ENCODE measurements at regions not wholly inside any gene's neighbourhood (a gene's known extent, or its start where the extent isn't known, plus 50 kb on each side); places are given as distances from the start of the nearest gene placed in this dataset.

DNA sequence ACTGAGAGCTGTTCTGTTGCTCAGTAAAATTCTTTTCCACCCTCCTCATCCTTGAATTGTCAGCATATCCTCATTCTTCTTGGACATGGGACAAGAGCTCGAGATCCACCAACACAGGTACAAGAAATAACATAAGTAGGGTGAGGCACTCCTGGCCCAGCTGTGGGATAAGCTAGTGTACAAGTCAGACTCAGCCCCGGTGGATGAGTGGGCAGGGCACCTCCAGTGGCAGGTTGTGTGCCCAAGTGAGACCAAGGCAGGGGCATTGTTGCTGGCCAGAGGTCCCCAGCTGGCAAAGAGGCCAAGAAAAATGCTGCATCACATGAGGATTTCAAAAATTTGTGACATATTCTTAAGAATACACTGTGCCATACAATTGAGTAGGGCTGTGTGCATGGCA is 402.0 kb upstream of the ZWINT start:
- DNase-seq, result no peak

GRCh38 chr10:56745490-56745889 is 384.4 kb upstream of the ZWINT start:
- DNase-seq, result no peak

GRCh38 chr10:56728349-56728748 is 367.3 kb upstream of the ZWINT start:
- no peak for DNase-seq

DNA sequence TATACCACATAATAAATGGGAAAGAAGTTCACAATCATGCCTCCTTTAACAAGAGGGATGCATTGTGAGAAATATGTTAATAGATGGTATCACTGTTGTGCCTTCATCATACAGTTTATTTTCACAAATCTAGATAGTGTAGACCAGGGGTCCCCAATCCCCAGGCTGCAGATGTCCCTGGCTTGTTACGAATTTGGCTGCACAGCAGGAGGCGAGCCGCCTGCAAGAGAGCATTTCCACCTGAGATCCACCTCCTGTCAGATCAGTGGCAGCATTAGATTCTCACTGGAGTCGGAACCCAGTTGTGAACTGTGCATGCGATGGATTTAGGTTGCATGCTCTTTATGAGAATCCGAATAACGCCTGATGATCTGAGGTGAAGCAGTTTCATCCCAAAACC is 361.9 kb upstream of the ZWINT start:
- no peak for DNase-seq

GRCh38 chr10:56715262-56715661 is 354.2 kb upstream of the ZWINT start:
- no peak for DNase-seq

DNA sequence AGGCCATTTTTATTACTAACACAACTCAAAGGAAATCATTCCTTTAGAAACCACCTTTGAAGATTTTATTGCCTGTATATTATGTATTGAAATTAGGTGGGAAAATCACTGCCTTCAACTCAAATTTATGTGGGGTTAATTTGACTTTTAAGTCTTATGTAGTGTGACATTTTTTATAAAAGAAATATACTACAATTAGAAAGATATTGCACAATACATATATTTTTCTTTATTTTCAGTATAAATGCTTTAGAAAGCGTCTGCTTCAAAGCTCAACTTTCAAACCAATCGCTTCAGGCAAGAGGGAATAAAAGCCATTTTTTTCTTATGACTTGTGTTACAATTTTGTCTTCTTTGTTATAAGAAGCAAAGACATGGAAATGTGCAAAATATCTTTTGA is 337.4 kb upstream of the ZWINT start:
- no peak for DNase-seq

- DNase-seq, result no peak
These were observed 318.5 kb upstream of the ZWINT start for GRCh38 chr10:56679578-56679977.

DNA sequence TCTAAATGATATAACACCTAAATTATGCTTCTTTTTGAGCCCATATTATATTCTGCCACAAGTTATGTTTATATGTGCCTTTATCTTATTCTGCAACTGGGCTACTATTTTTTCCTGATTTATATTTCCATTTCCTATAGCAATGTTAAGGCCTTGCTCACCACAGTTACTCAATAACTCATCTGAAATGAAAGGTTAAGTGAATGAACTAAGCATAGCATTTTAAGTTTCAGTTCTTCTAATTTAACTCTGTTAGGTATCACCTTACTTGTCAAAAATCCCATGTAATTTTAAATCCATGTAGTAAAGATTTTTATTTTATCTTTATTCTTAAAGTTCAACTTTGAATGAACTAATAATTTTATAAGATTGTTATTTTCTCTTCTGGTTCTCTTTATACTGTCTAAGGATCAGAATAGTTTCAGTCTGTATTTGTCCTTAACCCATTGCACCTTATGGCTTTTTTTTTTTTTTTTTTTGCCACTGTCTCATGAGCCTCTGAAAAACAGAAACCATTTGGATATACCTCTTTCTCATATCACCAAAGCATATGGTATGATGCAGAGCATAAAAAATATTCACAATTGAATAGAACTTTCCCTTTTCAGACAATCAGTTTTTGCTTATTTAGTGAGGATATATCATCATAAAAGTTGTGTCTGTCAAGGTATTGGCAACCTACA is 301.8 kb upstream of the ZWINT start:
- no peak for DNase-seq

GRCh38 chr10:56653289-56653688 is 292.2 kb upstream of the ZWINT start:
- no peak for DNase-seq

DNA sequence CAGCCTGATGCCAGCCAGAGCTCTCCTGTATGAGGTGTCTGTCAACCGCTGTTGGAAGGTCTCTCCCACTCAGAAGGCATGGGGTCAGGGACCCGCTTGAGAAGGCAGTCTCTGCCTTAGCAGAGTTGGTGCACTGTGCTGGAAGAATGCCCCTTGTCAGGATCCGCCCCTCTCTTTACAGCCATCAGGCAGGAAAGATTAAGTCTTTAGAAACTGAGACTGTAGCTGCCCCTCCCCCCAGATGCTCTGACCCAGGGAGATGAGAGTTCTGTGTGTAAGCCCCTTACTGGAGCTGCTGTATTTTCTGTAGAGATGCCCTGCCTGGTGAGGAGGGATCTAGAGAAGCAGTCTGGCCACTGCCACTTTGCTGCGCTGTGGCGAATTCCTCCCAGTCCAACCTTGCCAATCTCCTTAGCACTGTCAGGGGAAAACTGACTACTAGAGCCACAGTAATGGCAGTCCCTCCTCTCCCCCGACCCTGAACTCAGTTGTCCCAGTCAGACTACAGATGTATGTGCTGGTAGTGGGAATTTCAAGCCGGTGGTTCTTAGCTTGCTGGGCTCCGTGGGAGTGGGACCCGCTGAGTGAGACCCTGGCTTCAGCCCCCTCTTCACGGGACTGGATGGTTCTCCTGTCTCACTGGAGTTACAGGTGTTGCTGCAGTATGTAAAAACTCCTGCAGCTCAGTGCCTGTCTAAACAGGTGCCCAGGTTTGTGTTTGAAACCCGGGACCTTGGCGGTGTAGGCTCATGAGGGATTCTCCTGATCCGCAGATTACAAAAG is 285.5 kb upstream of the ZWINT start:
- no peak for DNase-seq

DNA sequence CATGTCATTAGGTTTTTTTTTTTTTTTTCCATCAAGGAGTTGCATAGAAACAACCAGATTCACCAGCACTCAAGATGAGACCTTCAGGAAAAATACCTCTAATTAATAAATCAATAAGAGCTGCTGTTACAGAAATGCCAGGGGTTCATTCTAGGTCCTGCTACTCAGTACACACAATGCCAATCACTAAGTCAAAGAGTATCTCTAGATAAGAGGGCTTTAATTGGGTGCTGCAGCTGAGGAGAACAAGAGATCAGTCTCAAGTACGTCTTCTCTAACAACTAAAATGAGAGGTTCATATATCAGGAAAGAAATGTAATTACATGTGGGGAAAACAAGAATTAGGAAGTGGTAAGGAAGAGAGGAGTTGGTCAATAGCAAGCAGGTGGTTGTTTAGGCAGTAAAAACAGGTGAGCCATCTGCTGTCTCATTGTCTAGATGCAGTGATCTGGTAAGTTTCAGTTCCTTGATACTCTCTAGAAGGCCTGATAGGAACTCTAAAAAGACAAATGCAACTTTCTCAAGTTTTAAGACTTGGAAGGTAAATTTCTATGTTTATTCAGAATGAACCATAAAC is 272.9 kb upstream of the ZWINT start:
- DNase-seq, result no peak

- DNase-seq, result no peak
These were observed 271.5 kb upstream of the ZWINT start for GRCh38 chr10:56632537-56632936.

GRCh38 chr10:56624082-56624481 is 263.0 kb upstream of the ZWINT start:
- no peak for DNase-seq

DNA sequence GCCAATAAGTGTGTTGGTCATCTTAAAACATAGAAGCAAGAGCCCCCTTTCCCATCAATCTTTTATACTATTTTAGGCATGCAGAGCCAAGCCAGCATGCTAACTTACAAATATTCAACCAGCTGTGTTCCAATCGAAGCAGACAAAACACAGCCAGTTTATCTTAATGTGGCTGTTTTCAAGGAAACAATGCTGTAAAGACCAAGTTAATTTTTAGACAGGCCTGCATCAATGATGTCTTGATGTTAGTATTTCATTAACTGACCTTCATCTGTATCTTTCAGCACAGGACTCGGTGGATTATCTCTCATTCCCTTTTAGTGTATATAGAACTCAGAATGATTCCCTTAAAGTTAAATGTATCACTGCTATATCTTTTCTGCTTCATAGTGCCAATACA is 262.0 kb upstream of the ZWINT start:
- no peak for DNase-seq

DNA sequence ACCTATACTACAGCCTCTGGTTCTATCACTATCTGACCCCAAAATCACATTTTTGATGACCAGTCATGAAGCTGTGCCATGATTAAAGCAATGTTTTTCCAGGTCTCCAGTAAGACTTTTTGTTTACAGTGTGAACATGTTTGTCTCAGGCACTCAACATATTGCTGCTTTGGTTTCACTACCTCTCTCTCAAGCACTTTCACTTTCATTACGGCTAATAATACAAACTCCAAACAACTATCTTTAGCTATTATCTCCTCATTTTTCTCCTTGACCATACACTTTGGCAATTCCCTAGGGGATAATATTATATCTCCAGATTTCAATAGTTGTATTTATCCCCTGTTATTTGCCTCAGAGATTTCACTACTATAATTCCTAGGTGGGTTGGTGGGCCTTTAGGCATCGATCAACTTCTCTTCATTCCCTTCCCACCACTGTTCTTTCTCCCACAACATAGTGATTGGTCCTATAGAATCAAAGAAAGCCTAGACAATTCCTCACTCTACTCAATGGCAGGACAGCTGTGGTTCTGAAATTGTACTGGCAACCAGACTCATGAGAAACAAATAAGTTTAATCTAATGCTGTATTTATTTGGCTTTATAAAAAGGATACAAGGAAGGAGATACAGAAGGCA is 261.4 kb upstream of the ZWINT start:
- no peak for DNase-seq

DNA sequence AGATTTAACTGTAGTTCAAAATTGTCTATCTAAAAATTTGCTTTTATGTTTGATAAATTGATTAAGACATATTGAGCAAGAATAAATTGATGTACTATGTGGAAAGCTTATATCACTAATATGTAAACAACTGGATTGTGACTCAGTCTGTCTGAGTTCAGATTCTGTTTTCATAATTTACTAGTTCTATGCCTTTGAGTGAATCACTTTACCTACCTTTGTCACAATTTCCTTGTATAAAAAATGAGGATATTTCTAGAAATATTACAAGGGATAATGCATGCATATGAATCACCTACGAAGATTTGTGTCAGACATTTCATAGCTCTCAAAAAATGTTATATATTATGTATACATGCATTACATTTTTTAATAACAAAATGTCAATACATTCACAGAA is 245.1 kb upstream of the ZWINT start:
- no peak for DNase-seq

- DNase-seq, result no peak
These were observed 244.0 kb upstream of the ZWINT start for GRCh38 chr10:56605051-56605450.

DNA sequence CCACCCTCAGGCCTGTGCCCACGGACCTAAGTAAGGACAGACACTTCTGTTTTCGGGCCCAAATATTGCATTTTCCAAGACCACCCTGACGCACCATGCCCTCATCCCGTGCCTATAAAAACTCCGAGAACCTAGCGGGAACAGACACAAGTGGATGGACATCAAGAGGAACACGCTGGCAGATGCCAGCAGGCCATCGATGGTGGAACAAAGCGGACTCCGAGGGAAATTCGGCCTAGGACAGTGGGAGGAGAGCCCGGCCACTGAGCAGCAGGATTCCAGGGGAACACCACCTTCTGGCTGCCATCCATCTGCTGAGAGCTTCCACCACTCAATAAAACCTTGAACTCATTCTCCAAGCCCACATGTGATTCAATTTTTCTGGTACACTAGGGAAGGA is 243.6 kb upstream of the ZWINT start:
- no peak for DNase-seq

GRCh38 chr10:56599201-56599600 is 238.1 kb upstream of the ZWINT start:
- no peak for DNase-seq

DNA sequence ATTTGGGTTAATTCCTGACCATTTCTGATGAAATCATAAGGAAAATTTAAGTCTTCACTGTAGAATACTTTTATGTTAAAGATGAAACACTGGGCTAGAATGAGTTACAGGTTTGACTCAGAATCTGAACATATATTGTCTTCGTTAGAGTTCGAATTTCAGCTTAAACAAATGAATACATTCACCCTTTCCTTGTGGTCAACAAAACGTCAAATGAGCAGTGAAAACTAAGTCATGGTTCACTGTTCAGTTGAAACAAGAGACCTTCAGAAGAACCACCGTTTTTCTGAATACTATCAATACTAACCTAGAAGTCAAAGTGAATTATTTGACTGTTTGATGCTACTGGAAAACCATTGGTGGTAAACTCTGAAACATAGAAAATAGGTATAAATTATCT is 235.2 kb upstream of the ZWINT start:
- no peak for DNase-seq

DNA sequence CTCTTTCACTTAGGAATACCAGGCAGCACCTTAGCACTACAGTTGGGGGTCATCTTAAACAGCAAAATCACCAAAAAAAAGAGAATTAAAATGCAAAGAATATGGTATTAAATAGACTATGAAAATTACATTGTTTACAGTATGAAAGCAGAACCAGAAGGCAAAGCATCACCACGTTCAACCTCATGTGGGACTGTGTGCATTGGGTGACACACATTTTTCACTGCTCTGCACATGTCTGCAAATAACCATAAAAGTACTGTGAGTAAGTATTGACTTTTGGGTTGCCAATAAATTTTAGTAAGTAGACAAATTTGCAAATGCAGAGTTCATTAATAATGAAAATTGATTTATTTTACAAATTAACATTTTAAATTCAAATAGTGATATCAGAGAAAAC is 232.1 kb upstream of the ZWINT start:
- no peak for DNase-seq

DNA sequence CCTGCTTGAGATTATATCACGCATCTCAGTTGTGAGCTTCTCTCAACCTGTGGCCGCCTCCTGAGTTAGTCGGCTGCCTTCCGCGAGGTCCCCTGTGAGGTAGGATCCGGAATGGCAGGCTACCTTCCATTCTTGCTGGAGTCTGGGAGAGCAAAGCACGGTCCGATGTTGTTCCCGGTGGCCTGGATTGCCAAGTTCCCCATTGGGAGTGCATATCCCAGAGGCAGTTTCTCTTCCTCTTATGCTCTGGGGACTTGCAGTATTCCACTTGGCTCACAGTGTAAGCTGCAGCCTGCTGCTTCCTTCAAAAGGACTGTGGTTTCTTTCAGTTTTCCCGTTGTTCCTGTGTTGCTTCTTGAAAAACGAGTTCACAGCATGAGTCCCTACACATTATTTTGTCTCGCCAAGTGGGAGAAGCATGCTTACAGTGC is 225.4 kb upstream of the ZWINT start:
- no peak for DNase-seq

DNA sequence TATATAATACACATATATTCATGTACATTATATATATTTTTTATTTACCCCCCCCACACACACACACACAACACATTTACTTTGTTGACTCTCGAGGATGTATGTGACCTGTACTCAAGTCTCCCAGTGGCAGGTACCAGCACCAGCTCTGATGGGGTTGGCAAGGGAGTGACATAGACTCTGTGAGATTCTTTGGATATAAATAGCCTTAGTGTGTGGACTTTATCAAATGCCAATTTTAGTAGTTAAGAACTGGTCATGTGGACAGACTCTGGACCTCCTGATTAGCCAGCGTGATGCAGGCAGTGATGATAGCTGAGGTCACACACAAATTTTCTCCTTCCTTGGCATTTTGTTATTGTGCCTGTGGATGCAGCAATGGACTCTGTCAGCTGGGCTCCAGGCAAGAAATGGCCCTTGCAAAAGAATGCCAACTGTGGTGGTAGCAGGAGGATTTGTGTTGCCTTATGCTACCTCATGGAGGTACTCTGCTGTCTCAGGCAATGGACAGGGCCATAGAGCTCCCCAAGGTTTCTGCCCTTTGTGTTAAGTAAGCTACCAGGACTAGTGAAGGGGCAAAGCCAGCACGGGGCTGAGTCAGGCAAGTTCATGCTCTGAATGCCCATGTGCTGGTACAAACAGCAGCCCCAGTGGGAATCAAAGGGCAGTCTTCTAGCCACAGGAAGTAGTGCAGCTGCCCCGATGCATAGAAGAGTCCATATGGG is 224.6 kb upstream of the ZWINT start:
- no peak for DNase-seq

All from stimulated activated CD4-positive, alpha-beta T cell treated with anti-CD3 and anti-CD28 coated beads, Interleukin-15, amount 100 ng/mL, for 24 hours (primary cell).